HCT116 (cell line): ENCODE measurements at regions not wholly inside any gene's neighbourhood (a gene's known extent, or its start where the extent isn't known, plus 50 kb on each side); places are given as distances from the start of the nearest gene placed in this dataset.

Experiments used
- ATAC-seq: fragments of 200-7000 bp; cut with Tn5 transposase; 2 replicates; pipeline ENCODE4 v1.9.1; 2020; ENCODE audit warnings: mild to moderate bottlenecking, moderate library complexity
- BruUV-seq: library from RNA; stranded (reverse); fragments of 400-500 nt; replicated peaks from 2 replicates; lab custom pipeline; 2021; lab: Mats Ljungman, UMichigan
- CTCF ChIA-PET: fragments of 300-600 bp; sonication (Branson Sonifier 250); formaldehyde crosslinking; loops from one replicate; lab custom pipeline; 2021; ENCODE audit warnings: antibody characterized with exemption; lab: Charles Lee
- POLR2A ChIA-PET: fragments of 300-600, 350-600 bp; sonication (Branson Sonifier 250); formaldehyde crosslinking; loops from one replicate; lab custom pipeline; 2021; ENCODE audit warnings: antibody characterized with exemption; lab: Charles Lee
- RAD21 ChIA-PET, 2 experiments: fragments of 300-600 bp; sonication (Branson Sonifier 250); formaldehyde crosslinking; loops; one replicate each; lab custom pipeline; 2023; ENCODE audit warnings: low total read pairs in 2 of 2; ENCODE audit not compliant: uncharacterized antibody in 2 of 2, unreplicated experiment in 2 of 2, low non-redundant PET in 1 of 2; lab: Charles Lee
- DNase-seq: peaks from one replicate; pipeline ENCODE4 v3.0.0-alpha.2; 2010; ENCODE audit warnings: low read depth, low spot score
- H2AFZ ChIP-seq: fragments of 200-600 bp; shearing (Covaris generic), sonication (generic); 2 replicates; pipeline ENCODE4 v1.6.1; 2017; ENCODE audit warnings: low read depth, mixed run types, mixed read lengths, antibody characterized with exemption, low read length; ENCODE audit not compliant: poor library complexity, severe bottlenecking
- H3K27ac ChIP-seq: 2 replicates; pipeline ENCODE4 v1.5.1; 2012; ENCODE audit warnings: low read depth, low read length
- H3K27me3 ChIP-seq: fragments of 200-600 bp; sonication (generic); 2 replicates; pipeline ENCODE4 v1.6.1; 2016; ENCODE audit warnings: mixed run types, low read length, mixed read lengths; ENCODE audit not compliant: insufficient read depth
- H3K36me3 ChIP-seq, 2 experiments: fragments of 200-500 bp in 1 of 2; fragments of 200-600 bp in 1 of 2; sonication (Bioruptor generic) in 1 of 2; sonication (generic) in 1 of 2; 2 replicates each; pipeline versions ENCODE4 v1.5.1 to v1.6.1; 2014 to 2016; ENCODE audit warnings: low read length in 2 of 2, inconsistent platforms in 1 of 2, mixed read lengths in 1 of 2, mixed run types in 1 of 2; ENCODE audit not compliant: insufficient read depth in 2 of 2, control insufficient read depth in 1 of 2
- H3K4me1 ChIP-seq, 2 experiments: fragments of 200-600 bp in 1 of 2; sonication (generic) in 1 of 2; 2 replicates each; pipeline versions ENCODE4 v1.5.1 to v1.6.1; 2012 to 2017; ENCODE audit warnings: low read length in 2 of 2, inconsistent platforms in 1 of 2, mild to moderate bottlenecking in 1 of 2, mixed read lengths in 1 of 2, mixed run types in 1 of 2, moderate library complexity in 1 of 2; ENCODE audit not compliant: insufficient read depth in 2 of 2, control insufficient read depth in 1 of 2
- H3K4me2 ChIP-seq: fragments of 200-600 bp; sonication (generic); 2 replicates; pipeline ENCODE4 v1.6.1; 2017; ENCODE audit warnings: mixed run types, low read length, mixed read lengths
- H3K4me3 ChIP-seq, 2 experiments: fragments of 200-600 bp in 1 of 2; sonication (generic) in 1 of 2; replicated peaks in 1 of 2; 2 replicates each; pipeline ENCODE4 v1.5.1; 2011 to 2016; ENCODE audit warnings: low read length in 2 of 2, control low read depth in 1 of 2, low read depth in 1 of 2, mild to moderate bottlenecking in 1 of 2, mixed read lengths in 1 of 2, mixed run types in 1 of 2
- H3K79me2 ChIP-seq: fragments of 200-600 bp; sonication (generic); 2 replicates; pipeline ENCODE4 v1.6.1; 2017; ENCODE audit warnings: mild to moderate bottlenecking, mixed run types, low read length, moderate library complexity, mixed read lengths; ENCODE audit not compliant: insufficient read depth
- H3K9ac ChIP-seq: fragments of 200-600 bp; sonication (generic); 2 replicates; pipeline ENCODE4 v1.6.1; 2016; ENCODE audit warnings: low read length, mixed read lengths
- H3K9me2 ChIP-seq: fragments of 200-600 bp; sonication (generic), shearing (Covaris generic); 2 replicates; pipeline ENCODE4 v1.6.1; 2017; ENCODE audit warnings: mixed run types, mild to moderate bottlenecking, moderate library complexity; ENCODE audit not compliant: insufficient read depth
- H3K9me3 ChIP-seq, 2 experiments: fragments of 200-500 bp in 1 of 2; fragments of 200-600 bp in 1 of 2; sonication (Bioruptor generic) in 1 of 2; sonication (generic) in 1 of 2; 2 replicates each; pipeline ENCODE4 v1.6.1; 2014 to 2017; ENCODE audit warnings: low read length in 2 of 2, mixed read lengths in 2 of 2, inconsistent platforms in 1 of 2, low read depth in 1 of 2, mild to moderate bottlenecking in 1 of 2, mixed run types in 1 of 2, moderate library complexity in 1 of 2; ENCODE audit not compliant: control insufficient read depth in 1 of 2, insufficient read depth in 1 of 2
- H4K20me1 ChIP-seq: fragments of 200-600 bp; sonication (generic), shearing (Covaris generic); 2 replicates; pipeline ENCODE4 v1.6.1; 2017; ENCODE audit warnings: mixed run types, mild to moderate bottlenecking, moderate library complexity; ENCODE audit not compliant: insufficient read depth
- ATF3 ChIP-seq: IDR thresholded peaks from 2 replicates; pipeline ENCODE4 v1.6.1; 2012
- CBX3 ChIP-seq: IDR thresholded peaks from 2 replicates; pipeline ENCODE4 v1.6.1; 2012; ENCODE audit warnings: low read depth
- EGR1 ChIP-seq: IDR thresholded peaks from 2 replicates; pipeline ENCODE4 v1.6.1; 2012; ENCODE audit warnings: low read depth
- EZH2phosphoT487 ChIP-seq: fragments of 200-600 bp; IDR thresholded peaks from 2 replicates; pipeline ENCODE4 v1.6.1; 2018; ENCODE audit warnings: antibody characterized with exemption, borderline replicate concordance
- JUND ChIP-seq: IDR thresholded peaks from 2 replicates; pipeline ENCODE4 v1.6.1; 2012
- MAX ChIP-seq: IDR thresholded peaks from 2 replicates; pipeline ENCODE4 v1.6.1; 2012
- POLR2A ChIP-seq: IDR thresholded peaks from 2 replicates; pipeline ENCODE4 v1.7.0; 2011; ENCODE audit warnings: borderline replicate concordance; ENCODE audit not compliant: insufficient read depth, insufficient read length; ENCODE audit errors: extremely low read depth
- POLR2AphosphoS5 ChIP-seq: IDR thresholded peaks from 2 replicates; pipeline ENCODE4 v1.6.1; 2011; ENCODE audit warnings: mild to moderate bottlenecking, low read depth, low read length, moderate library complexity
- RAD21 ChIP-seq: IDR thresholded peaks from 2 replicates; pipeline ENCODE4 v1.6.1; 2012; ENCODE audit warnings: low read depth, mild to moderate bottlenecking
- SP1 ChIP-seq: IDR thresholded peaks from 2 replicates; pipeline ENCODE4 v1.6.1; 2012; ENCODE audit warnings: low read depth
- SRF ChIP-seq: IDR thresholded peaks from 2 replicates; pipeline ENCODE4 v1.6.1; 2012; ENCODE audit warnings: low read depth
- YY1 ChIP-seq: IDR thresholded peaks from 2 replicates; pipeline ENCODE4 v1.6.1; 2011; ENCODE audit warnings: low read length, low read depth, moderate library complexity, mild to moderate bottlenecking; ENCODE audit not compliant: insufficient replicate concordance; ENCODE audit errors: extremely low read depth
- ZNF274 ChIP-seq: fragments of 200-500 bp; sonication (Bioruptor generic); IDR thresholded peaks from 2 replicates; pipeline ENCODE4 v1.6.1; 2014; ENCODE audit warnings: mild to moderate bottlenecking, low read depth, low read length, inconsistent platforms
- intact Hi-C: fragments of 100-400 bp; cut with micrococcal nuclease; formaldehyde crosslinking; loops from 2 replicates; pipeline ENCODE4 v1.10.0; 2022
- TF ChIP-seq, protein P1 (sequence below): IDR thresholded peaks from 2 replicates; pipeline ENCODE4 v1.6.1; 2011; ENCODE audit warnings: mild to moderate bottlenecking, low read length, moderate library complexity; ENCODE audit not compliant: insufficient replicate concordance; ENCODE audit errors: extremely low read depth

- no peaks in the 10 kb centered on the region for H4K20me1 ChIP-seq
- H3K9ac ChIP-seq, result no peak overlapping the region
- no peak overlapping the region for H3K4me3 ChIP-seq
- ChIA-PET CTCF (no interaction called here), RAD21 (no interaction called here), POLR2A (no interaction called here)
- intact Hi-C loops, result loop anchor here (10.0 kb wide), 1 partner anchor 372 kb away; the partner anchor contains the start of gene BTG1
- no peak overlapping the region for H3K27ac ChIP-seq
- no peak for TF ChIP-seq EGR1
- TF ChIP-seq POLR2A, result no peak
- TF ChIP-seq, protein P1, sequence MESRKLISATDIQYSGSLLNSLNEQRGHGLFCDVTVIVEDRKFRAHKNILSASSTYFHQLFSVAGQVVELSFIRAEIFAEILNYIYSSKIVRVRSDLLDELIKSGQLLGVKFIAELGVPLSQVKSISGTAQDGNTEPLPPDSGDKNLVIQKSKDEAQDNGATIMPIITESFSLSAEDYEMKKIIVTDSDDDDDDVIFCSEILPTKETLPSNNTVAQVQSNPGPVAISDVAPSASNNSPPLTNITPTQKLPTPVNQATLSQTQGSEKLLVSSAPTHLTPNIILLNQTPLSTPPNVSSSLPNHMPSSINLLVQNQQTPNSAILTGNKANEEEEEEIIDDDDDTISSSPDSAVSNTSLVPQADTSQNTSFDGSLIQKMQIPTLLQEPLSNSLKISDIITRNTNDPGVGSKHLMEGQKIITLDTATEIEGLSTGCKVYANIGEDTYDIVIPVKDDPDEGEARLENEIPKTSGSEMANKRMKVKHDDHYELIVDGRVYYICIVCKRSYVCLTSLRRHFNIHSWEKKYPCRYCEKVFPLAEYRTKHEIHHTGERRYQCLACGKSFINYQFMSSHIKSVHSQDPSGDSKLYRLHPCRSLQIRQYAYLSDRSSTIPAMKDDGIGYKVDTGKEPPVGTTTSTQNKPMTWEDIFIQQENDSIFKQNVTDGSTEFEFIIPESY, result no peak
- no peak for TF ChIP-seq ZNF274
- TF ChIP-seq EZH2phosphoT487, result no peak
- no peak for TF ChIP-seq POLR2AphosphoS5
- TF ChIP-seq YY1, result no peak
- TF ChIP-seq ATF3, result no peak
- TF ChIP-seq MAX, result no peak
- no peak for TF ChIP-seq RAD21
- no peak for TF ChIP-seq CBX3
- no peak for TF ChIP-seq JUND
- TF ChIP-seq SRF, result no peak
- no peak for TF ChIP-seq SP1
- H3K4me2 ChIP-seq, result no peak overlapping the region
- H3K4me1 ChIP-seq, result peaks cover 4 to 35% of the 10 kb centered on the region in 2 experiments; a peak in 3 of 4 replicates
- H3K79me2 ChIP-seq, result no peaks in the 10 kb centered on the region
- H2AFZ ChIP-seq, result no peak overlapping the region
- H3K36me3 ChIP-seq, result no peaks in the 10 kb centered on the region
- DNase-seq (no peak), ATAC-seq (no peak)
- no peaks in the 10 kb centered on the region for H3K9me3 ChIP-seq
- no peaks in the 10 kb centered on the region for H3K27me3 ChIP-seq
- no peaks in the 10 kb centered on the region for H3K9me2 ChIP-seq
- BruUV-seq, result no TSS peak
These were observed 373.2 kb downstream of the BTG1 start for GRCh38 chr12:91772411-91772810.
